Stimulated activated CD4-positive, alpha-beta T cell treated with anti-CD3 and anti-CD28 coated beads, Interleukin-4, amount 100 ng/mL, for 1 hour (primary cell): ENCODE measurements at regions not wholly inside any gene's neighbourhood (a gene's known extent, or its start where the extent isn't known, plus 50 kb on each side); places are given as distances from the start of the nearest gene placed in this dataset.

Source experiments
- DNase-seq: peaks from one replicate; pipeline ENCODE4 v3.0.0-alpha.2; 2020

DNA sequence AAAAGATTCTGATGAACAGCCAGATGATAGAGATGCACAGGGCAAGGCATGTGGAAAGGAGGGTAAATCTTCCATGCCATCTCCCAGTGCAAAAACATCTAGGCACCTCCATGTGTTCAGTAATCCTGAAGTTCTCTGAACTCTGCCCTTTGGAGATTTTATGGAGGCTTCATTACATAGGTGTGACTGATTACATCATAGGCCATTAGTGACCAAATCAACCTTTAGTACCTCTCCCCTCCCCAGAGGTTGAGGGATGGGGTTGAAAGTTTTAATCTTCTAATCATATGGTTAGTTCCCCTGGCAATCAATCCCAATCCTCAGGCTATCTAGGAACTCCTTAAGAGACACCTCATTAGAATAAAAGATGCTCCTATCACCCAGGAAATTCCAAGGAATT lies 2190.2 kb upstream of the PIK3C3 start:
- no peak for DNase-seq

DNA sequence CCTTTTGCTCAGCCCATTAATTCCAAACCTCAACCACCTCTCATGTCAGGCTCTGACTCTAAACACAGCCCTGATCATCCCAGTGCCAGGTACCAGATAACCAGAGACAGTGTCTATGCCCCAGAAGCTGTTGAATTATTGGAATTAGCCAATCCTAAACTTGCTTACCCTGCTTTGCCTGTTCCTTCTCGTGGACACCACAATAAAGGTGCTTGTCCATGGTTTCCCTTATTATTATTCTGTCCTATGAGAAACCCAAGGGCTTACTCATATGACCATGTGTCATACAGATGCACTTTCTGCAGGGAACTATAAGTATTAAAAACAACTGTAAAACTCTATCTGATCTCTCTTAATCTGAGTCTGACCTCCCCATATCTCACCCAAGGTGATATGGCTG lies 2193.8 kb upstream of the PIK3C3 start:
- no peak for DNase-seq

DNA sequence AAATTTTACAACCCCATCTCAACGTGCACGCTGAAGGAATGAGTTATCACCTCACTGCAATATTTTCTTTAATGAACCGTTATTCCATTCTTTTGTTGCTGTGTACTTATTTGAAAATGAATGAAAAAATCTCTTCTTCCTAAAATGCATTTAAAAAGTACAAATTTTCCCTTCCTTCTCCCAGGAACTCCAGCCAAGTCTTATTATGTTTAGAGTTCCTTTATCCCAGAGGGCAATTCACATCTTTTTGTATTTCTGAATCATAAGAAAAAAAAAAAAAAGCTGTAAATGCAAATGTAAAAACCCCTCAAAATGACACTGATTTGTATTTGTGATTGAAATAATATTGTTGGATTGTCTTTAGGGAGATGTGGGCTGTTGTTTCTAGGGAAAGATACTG lies 2194.3 kb upstream of the CELF4 start:
- DNase-seq: no peak

DNA sequence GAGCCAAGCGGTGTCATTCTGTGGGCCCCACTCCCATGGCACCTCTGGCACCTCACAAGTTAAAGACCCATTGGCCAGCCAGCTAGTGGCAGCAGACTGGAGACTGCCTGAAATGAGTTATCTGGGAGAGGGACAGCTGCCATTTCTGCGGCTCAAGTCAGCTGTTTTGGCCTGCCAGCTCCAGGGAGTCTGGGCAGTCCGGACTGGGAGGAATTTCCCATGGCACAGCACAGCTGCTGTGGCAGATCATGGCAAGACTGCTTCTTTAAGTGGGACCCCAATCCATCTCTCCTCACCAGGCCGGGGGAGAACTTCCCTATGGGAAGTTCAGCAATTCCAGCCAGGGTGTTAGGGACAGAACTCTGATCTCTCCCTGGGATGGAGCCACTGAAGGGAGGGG lies 2187.6 kb upstream of the CELF4 start:
- no peak for DNase-seq

DNA sequence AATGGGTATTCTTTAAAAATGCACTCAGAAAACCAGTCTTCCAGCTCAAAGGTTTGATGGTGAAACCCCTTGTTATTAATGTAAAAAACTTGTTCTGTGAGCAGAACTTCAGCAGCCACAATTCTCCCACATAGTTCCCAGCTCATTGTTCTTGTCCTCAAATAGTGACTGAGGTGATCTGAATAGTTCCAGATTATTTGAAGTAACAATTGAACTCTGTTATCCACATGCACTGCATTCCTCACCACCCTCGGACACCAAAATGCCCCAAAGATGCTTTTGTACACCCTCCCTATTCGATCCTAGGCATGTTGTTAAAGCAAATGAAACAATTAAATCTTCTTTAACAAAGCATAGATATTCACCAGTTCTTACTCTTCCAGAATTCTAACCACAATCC lies 2186.8 kb upstream of the CELF4 start:
- no peak for DNase-seq

DNA sequence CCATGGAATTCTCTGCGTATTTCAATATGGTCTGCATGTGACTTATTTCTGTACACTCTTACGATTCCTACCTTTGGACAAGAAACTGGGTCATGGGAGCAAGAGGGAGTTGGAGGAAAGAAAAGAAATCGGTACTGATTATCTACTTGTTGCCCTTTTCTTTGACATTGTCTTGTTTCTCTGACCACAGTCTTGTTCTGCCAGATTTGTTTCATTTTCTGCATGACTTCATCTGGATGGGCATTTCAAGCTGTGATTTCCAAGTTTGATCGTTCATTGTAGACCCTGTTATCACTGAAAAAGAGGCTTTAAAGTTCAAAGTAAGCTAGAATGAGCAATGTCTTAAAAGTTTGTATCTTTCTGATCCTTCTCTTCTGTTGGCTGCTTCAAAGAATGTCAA lies 2186.3 kb upstream of the CELF4 start:
- no peak for DNase-seq

DNA sequence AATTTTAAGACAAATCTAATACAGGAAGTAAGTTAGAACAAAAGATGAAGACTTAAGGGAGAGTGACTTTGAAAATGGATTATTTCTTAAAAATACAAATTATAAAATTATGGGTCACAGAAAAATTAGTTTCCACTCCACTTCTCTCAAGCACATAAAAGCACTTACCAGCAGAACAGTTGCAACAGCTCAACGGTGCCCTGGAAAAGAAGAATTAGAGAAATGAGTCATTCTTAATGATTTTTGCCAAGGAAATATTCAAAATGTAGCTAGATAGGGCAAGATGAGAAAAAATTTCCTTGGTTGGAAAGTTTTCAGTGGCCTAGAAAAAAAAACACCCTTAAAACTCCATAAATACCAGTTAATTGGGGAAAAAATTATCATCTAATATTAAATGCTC lies 2185.6 kb upstream of the CELF4 start:
- DNase-seq: no peak

DNA sequence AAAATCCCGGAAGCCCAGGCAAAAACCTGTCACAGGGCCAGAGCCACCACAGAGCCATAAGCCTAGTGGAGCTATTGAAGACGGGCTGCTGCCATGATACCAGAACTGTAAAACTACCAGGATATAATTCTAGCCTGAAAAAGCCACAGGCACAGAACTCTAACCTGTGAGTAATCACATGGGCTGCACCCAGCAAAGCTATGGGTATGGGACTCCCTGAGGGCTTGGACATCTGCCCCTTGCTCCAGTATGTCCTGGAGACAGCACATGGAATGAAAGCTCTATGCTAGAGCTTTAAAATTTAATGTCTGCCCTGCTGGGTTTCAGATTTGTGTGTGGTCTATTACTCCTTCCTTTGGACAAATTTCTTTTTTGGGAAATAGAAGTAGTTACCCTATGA lies 2183.6 kb upstream of the CELF4 start:
- no peak for DNase-seq

DNA sequence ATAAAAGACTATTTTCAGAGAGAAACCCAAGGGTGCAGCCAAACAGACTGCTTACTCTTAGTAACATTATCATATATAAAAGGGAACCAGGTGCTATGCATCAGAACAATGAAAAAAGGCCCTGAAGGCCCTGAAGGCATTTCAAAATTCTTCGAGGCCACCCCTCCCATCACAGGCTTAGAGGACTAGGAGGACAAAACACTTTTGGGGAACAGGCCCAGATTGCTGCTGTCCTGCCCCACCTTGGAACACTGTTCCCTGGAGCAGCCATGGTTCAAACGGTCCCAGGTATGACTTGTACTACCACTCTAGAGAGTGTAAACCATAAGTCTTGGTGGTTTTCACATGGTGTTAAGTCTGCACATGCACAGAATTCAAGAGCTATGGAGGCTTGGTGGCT lies 2183.1 kb upstream of the CELF4 start:
- DNase-seq: no peak

DNA sequence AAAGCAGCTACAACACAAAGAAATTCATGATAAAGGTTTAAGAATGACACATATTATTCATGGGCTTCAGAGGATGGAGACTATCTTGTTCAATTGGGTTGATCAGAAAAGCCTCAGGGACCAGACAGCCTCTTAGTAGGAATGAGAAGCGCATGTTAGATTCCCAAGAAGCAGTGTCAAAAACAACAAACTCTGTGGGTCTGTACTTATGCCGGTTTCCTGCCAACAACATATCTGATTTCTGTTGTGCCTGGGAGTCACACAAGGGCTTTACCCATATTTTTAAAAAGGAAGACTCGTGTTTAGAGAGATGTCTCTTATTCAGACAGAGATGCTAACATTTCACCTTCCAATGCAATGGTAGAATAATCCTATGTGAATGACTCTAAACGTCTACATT lies 2180.6 kb upstream of the CELF4 start:
- no peak for DNase-seq

DNA sequence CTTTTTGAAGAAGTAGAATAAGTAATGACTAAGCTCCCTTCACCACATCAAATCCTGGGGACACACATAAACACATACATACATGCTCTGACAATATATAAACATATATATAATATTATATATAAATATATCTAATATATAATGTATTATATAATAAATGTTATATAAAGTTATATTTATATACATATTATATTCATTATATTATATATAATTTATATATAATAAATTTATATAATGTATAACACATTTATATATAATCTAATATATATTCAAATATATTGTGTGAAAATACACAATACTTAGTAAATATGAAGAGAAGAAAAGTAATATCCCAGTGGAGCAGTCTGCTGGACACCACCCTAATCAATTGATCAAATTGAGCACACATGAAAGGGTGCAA lies 2177.9 kb upstream of the CELF4 start:
- no peak for DNase-seq

DNA sequence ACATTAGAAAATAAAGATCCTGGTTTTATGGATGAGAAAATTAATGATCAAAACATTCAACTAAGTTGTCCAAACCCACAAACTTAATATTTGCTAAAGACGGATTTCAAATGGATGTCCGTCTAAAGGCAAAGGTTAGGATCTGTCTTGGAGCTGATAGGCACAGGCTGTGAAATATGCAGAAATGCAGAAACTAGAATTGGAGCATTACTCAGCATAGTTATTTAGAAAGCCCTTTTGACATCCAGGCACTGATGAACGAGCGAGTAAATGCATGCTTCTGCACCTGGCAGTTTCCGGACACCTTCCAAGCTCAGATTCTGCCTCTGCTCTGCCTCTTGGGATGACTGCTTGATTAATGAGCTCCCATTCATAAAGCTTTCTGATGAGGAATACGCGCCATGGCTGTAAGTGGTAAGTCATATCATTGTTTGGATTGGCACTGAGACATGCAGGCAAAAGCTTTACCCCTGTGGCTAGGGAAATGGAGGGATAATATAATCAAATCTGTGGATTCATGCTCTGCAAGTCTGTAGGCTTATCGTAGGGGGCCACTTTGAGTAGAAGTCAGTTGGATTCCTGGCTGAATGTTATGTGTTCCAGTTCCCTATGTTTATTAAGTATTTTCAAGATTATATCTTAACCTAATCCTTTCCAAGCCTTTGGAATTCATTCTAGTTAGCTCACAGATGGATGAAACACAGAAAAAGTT lies 2176.3 kb upstream of the CELF4 start:
- no peak for DNase-seq

DNA sequence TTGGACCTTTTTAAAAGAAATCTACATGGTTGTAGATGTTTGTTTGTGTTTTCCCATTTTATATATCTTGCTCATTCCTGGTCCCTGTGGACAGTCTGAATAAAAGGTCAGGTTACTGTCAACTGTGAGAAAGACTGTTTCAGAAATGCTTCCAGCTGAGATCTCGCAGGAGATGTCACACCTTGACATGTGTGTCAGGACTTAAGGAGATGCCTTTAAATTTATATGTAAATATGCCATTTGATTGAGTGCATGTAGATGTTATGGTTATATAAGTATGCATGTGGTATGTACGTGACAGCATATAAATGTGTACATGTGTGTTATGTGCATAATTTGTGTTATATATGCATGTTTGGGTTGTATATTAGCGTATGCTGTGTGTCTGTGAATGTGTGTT lies 2172.3 kb upstream of the CELF4 start:
- DNase-seq: no peak

DNA sequence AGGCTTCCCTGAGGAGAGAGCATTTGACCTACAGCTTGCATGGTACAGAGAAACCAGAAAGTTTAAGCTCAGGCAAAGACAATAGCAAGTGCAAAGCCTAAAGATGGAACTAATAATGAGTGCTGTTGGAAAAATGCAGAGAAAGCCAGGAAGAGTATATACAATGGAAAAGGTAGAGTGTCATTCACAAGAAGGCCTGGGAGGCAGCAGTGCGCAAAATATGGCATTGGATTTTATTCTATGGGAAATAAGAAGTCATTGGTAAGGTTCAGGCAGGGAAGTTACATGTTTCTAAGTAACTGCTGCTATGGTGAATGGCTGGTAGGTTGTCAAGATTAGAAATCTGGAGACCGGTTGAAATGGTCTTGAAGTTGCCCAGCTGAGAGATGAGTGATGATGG lies 2167.3 kb upstream of the CELF4 start:
- no peak for DNase-seq

DNA sequence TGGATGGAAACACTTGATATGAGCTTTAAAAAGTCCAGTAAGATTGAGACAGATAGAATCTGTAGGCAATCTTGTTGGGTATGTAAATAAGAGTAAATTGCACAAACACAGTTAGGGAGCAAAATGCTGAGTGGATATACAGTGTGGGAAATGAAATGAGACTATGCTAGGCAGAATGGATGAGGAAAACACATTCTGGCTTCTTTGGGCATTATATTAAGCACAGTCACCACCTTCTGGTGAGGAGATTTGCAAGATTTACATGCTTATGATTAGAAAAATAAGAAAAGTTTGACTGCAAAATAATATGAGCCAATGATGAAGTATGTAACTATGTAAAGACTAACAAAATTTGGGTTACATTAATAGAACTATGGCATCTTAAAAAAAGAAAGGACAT lies 2165.0 kb upstream of the CELF4 start:
- DNase-seq: no peak

DNA sequence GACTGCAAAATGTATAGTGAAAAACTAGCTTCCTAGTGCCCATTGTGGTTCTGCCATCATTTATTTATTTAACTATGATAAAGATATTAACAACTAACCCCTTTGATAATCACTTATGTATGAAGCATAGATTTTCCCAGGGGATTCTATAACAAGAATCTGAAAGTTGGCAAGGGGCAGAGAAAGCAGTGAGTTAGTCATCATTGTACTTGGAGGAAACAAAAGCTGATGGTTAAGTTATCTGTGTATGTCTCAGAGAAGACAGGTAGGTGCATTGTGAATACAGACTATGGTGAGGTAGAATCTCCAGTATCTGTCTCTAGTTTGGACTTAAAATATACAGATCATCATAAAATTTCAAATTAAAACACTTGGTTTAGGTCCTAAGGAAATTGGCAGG lies 2159.1 kb upstream of the CELF4 start:
- DNase-seq: no peak

DNA sequence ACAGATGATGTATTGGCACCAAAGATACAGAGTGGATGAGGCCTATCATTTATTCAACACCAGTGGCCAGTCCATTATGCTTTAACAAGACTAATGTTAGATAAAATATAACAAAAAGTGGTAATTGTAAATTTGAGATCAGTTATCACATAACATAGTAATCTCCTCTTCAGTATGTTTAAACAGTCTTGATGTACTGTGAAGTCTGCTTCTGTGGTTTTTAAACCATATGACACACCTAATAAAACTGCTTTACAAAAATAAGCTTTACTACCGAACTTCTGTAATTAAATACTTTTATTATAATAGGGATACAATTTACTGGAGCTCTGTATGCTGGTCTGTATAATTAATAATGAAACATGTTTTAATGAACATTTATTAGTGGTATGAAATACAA lies 2156.1 kb upstream of the CELF4 start:
- DNase-seq: no peak

DNA sequence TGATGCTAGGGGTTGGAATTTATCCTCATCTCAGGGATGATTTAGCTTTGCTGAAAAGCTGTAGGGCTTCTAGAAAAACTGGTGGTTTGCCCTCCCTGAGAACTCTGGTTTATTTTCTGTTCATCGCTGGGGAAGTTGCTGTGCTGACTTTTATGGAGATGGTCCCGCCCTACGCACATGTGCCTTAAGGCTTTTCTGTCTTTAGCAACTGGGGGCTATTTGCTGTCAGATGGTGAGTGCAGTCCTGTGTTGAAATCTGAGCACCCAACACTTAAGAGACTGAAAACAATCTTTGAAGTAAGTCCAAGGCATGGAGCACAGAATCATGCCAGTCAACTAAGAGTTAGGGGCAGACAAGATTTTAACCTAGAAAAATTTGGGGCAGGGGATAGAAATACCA lies 2148.4 kb upstream of the CELF4 start:
- no peak for DNase-seq

DNA sequence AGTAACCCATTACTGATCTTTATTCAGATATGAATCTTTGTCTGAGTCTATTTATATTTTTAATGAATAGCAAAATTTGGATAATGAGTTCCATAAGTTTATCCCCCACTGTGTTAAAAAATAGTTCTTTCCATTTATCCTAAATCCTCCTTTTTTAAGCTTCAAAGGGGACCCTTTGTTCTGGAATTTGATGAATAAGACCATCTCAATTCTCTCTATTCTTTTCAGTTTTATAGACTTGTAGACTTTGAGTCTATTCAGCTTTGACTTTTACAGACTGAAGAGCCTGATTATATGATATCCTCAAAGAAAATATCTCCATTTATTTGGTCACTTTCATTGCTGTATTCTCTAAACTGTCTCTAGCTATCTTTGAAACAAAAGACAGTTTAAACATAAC lies 2146.1 kb upstream of the CELF4 start:
- no peak for DNase-seq

DNA sequence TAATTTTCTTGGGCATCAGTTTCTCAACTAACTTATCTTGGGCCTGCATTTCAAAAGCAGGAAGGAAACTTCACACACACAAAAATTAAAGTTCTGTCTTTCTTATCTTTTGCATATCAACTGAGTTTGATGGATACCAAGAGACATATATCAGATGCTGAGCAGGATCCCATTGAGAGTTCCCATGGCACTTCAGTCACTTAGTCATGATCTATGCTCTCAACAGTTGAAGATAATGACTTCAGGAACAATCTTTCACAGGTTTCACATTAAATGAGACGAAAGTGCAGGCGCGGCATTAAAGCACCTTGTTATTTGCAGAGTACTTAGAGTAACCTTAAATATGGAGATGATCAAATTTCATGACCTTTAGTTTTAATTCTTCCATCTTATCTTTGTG lies 2139.8 kb upstream of the CELF4 start:
- DNase-seq: no peak

DNA sequence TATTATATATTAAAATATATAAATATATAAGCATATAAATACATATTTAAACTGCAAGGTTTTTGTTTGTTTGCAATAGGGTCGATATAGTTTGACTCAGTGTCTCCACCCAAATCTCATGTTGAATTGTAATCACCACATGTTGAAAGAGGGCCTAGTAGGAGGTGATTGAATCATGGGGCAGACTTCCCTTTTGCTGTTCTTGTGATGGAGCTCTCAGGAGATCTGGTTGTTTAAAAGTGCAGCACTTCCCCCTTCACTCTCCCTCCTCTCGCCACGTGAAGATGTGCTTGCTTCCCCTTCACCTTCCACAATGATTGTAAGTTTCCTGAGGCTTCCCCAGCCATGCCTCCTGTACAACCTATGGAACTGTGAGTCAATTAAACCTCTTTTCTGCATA lies 2137.3 kb upstream of the CELF4 start:
- DNase-seq: no peak

DNA sequence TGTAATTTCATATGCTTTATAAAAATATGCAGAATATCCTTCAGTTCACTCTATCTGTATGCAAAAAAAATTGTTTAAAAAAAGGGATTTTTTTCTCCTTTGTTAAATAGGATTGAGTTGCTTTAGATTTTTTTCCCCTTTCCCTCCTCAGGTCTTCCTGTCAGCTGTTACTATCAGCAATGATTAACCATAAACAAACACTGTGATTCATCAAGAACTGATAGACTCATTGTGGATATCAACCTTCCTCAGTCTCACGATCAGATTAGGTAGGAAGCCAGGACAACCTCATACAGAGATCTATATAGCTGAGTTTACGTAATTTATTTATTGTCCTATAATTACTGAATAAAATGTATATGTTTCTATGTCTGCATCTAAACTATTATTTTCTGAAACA lies 2136.2 kb upstream of the CELF4 start:
- DNase-seq: no peak

DNA sequence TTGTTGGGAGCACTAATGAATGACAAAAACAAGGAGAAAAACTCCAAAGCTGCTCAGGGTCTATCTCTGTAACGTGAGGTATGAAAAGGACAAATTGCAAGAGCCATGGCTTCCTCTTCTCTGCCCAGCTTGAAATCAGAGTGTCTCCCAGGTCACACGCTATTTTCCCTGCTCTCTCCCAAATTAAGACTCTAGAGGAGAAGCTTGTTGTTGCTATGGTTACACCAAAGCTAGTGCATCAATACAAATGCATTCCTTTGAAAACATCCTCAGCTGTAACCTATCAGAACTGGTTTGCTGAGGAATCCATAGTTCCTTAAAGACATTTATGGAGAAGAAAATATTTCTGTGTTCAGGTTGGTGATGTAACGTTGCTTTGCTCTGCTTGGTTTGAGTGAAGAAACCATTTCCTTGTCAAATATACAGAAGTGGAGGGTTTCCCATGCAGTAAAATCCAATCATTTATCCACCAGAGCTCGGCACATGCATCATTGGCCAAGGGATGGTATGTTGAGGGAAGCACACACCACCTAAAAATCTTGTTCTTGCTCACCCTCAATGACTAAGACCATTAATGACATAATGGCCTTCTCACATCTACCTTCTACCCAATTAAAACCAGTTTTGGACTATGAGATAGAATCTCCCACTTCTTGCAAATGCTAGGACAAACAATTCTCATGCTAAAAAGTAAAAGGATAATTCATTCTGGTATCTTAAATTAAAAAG lies 2135.6 kb upstream of the CELF4 start:
- no peak for DNase-seq

DNA sequence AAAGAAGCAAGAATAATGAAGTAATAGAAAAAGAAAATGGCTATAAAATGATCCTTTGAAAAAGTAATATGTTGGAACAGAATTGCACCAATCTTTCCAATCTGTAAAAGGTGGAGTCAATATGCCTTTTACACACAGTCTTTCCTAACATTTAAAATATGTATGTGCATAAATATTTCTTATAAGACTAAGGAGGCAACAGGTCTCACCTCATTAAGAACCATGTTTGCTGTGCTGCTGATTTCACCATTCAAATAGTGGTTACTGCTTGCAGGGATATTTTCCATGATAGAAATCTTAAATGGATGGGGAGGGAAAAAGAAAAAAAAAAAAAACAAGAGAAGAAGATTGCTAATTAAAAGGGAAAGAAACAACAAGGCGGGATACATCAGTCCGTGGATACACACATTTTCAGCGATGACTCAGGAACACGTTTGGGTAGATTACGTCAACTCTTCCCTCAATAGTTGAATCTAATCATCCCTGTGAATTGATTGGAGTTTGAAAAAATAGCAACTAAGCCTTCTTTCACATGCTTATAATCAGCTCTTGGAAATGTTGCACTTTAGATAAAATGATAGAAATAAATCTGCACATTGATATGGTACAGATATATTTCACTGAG lies 2133.9 kb upstream of the CELF4 start:
- DNase-seq: no peak

DNA sequence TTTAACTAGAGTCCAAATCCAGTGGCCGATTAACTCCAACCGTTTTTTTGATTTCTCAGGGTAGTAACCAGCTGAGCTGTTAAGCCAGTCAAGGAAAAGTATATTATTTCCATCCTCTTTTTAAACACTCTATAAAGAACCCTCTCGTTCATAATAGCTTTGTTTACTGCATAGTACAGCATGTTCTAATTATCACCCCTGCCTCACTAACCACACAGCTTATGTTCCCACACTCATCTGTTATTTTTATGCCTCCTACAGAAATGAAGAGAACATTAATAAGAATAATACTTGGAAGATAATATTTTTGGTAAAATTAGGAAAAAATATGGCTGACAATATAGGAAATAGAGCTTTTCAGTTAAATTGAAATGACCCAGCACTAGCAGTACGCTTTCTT lies 2132.8 kb upstream of the CELF4 start:
- DNase-seq: no peak
